IMR-90 (cell line): ENCODE measurements at regions not wholly inside any gene's neighbourhood (a gene's known extent, or its start where the extent isn't known, plus 50 kb on each side); places are given as distances from the start of the nearest gene placed in this dataset.

Experiments used
- CTCF ChIP-seq: conservative IDR thresholded peaks from 2 replicates; pipeline ENCODE4 v1.5.1; 2012; ENCODE audit warnings: mild to moderate bottlenecking, low read depth, low read length, improper control_type of control experiment
- FOS ChIP-seq: fragments of 150-350 bp; IDR thresholded peaks from 2 replicates; pipeline ENCODE4 v1.6.1; 2016; ENCODE audit warnings: low read depth, low read length
- MAFK ChIP-seq: IDR thresholded peaks from 2 replicates; pipeline ENCODE4 v1.6.1; 2012; ENCODE audit warnings: low read depth, low read length, improper control_type of control experiment
- MXI1 ChIP-seq: IDR thresholded peaks from 2 replicates; pipeline ENCODE4 v1.6.1; 2012; ENCODE audit warnings: low read depth, mild to moderate bottlenecking, low read length, moderate library complexity, borderline replicate concordance
- NFE2L2 ChIP-seq: fragments of 150-350 bp; IDR thresholded peaks from 2 replicates; pipeline ENCODE4 v1.6.1; 2016; ENCODE audit warnings: low read depth, mild to moderate bottlenecking, low read length
- POLR2A ChIP-seq: IDR thresholded peaks from 2 replicates; pipeline ENCODE4 v1.6.1; 2012; ENCODE audit warnings: mild to moderate bottlenecking, low read depth, low read length
- SMC3 ChIP-seq: fragments of 150-350 bp; IDR thresholded peaks from 2 replicates; pipeline ENCODE4 v1.6.1; 2016; ENCODE audit warnings: low read depth, mild to moderate bottlenecking, antibody characterized with exemption, low read length, moderate library complexity

DNA sequence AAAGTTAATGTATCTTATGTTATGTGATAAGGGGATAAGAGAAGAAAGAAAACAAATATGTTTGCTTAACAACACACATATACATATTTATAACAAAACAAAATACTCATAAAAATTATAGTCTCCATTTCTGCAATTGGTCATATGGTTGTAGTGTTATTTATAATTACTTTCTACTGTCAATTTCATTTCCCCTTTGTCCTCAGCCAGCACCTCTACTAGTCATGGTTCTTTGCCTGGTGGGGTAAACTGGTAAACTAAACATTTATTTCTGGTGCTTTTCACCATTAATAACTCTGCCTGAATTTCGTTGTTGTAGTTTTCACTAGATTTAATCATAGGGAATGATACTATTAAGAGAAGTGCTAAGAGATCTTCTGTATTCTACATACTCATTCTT, 88.0 kb upstream of the ALCAM start:
- no peak for TF ChIP-seq POLR2A
- no peak for TF ChIP-seq CTCF
- no peak for TF ChIP-seq MXI1
- TF ChIP-seq FOS = no peak
- TF ChIP-seq NFE2L2 = no peak
- TF ChIP-seq MAFK = no peak
- no peak for TF ChIP-seq SMC3
